GM20431 (cell line): ENCODE measurements at regions not wholly inside any gene's neighbourhood (a gene's known extent, or its start where the extent isn't known, plus 50 kb on each side); places are given as distances from the start of the nearest gene placed in this dataset.

Source experiments
- in situ Hi-C: fragments of 300-500 bp; cut with MseI, MboI; formaldehyde crosslinking; loops from one replicate; pipeline ENCODE4 v1.15.0; 2020; ENCODE audit warnings: low sequenced_read_pairs; ENCODE audit not compliant: unreplicated experiment

GRCh38 chr6:95846652-95847051 lies 169.1 kb upstream of the FUT9 start:
- in situ Hi-C loops = no loop called here

GRCh38 chr6:95847061-95847460 lies 168.7 kb upstream of the FUT9 start:
- in situ Hi-C loops = no loop called here

GRCh38 chr6:95848717-95849116 lies 167.1 kb upstream of the FUT9 start:
- in situ Hi-C loops = no loop called here

- in situ Hi-C loops = no loop called here
Observed at GRCh38 chr6:95856876-95857364, 158.9 kb upstream of the FUT9 start.

GRCh38 chr6:95865857-95866256 lies 149.9 kb upstream of the FUT9 start:
- in situ Hi-C loops = no loop called here

- in situ Hi-C loops = no loop called here
Observed at GRCh38 chr6:95866732-95867131, 149.0 kb upstream of the FUT9 start.

GRCh38 chr6:95867205-95867604 lies 148.6 kb upstream of the FUT9 start:
- in situ Hi-C loops = no loop called here

GRCh38 chr6:95877480-95877879 lies 138.3 kb upstream of the FUT9 start:
- in situ Hi-C loops = loop anchor here (25.0 kb wide), 1 partner anchor 440 kb away; no protein-coding TSS in a partner anchor

- in situ Hi-C loops = loop anchor here (25.0 kb wide), 1 partner anchor 443 kb away; no protein-coding TSS in a partner anchor
Observed at GRCh38 chr6:95879856-95880255, 135.9 kb upstream of the FUT9 start.

- in situ Hi-C loops = loop anchor here (25.0 kb wide), 1 partner anchor 445 kb away; no protein-coding TSS in a partner anchor
Observed at GRCh38 chr6:95882371-95882770, 133.4 kb upstream of the FUT9 start.

- in situ Hi-C loops = loop anchor here (25.0 kb wide), 1 partner anchor 451 kb away; no protein-coding TSS in a partner anchor
Observed at GRCh38 chr6:95888711-95889110, 127.1 kb upstream of the FUT9 start.

- in situ Hi-C loops = no loop called here
Observed at GRCh38 chr6:95905132-95905531, 110.6 kb upstream of the FUT9 start.

- in situ Hi-C loops = no loop called here
Observed at GRCh38 chr6:95917034-95917433, 98.7 kb upstream of the FUT9 start.

GRCh38 chr6:95923518-95923917 lies 92.3 kb upstream of the FUT9 start:
- in situ Hi-C loops = no loop called here

GRCh38 chr6:95935736-95936135 lies 80.0 kb upstream of the FUT9 start:
- in situ Hi-C loops = no loop called here

- in situ Hi-C loops = no loop called here
Observed at GRCh38 chr6:95946906-95947305, 68.9 kb upstream of the FUT9 start.

- in situ Hi-C loops = no loop called here
Observed at GRCh38 chr6:95948324-95948723, 67.5 kb upstream of the FUT9 start.

GRCh38 chr6:95949985-95950384 lies 65.8 kb upstream of the FUT9 start:
- in situ Hi-C loops = no loop called here

GRCh38 chr6:95958686-95959085 lies 57.1 kb upstream of the FUT9 start:
- in situ Hi-C loops = no loop called here

GRCh38 chr6:95959261-95959660 lies 56.5 kb upstream of the FUT9 start:
- in situ Hi-C loops = no loop called here
